Tibial nerve (tissue), 4 donors: ENCODE measurements at regions not wholly inside any gene's neighbourhood (a gene's known extent, or its start where the extent isn't known, plus 50 kb on each side); places are given as distances from the start of the nearest gene placed in this dataset.

Experiments
- DNase-seq, 2 donors: peaks; one replicate each; pipeline ENCODE4 v3.0.0-alpha.2; 2019; ENCODE audit warnings: low spot score in 2 of 2
- H3K27ac ChIP-seq, 4 donors: fragments of 200-600 bp; sonication (generic) in 3 of 4; one replicate each; pipeline ENCODE4 v1.5.1; 2017 to 2019; ENCODE audit warnings: mild to moderate bottlenecking in 1 of 4
- H3K27me3 ChIP-seq, 2 donors: fragments of 200-600 bp; sonication (generic) in 1 of 2; one replicate each; pipeline versions ENCODE4 v1.5.1 to v1.6.0; 2017 to 2019
- H3K36me3 ChIP-seq, 3 donors: fragments of 200-600 bp; sonication (generic); one replicate each; pipeline ENCODE4 v1.5.1; 2018 to 2019
- H3K4me1 ChIP-seq, 4 donors: fragments of 200-600 bp; sonication (generic) in 3 of 4; one replicate each; pipeline ENCODE4 v1.5.1; 2017 to 2019
- H3K4me3 ChIP-seq, 4 donors: fragments of 200-600 bp; sonication (generic) in 3 of 4; one replicate each; pipeline ENCODE4 v1.5.1; 2017 to 2019; ENCODE audit warnings: mild to moderate bottlenecking in 1 of 4, moderate library complexity in 1 of 4
- H3K9me3 ChIP-seq, 4 donors: fragments of 200-600 bp; sonication (generic) in 3 of 4; one replicate each; pipeline ENCODE4 v1.5.1; 2017 to 2019
- EP300 ChIP-seq, 2 donors: sonication (generic); formaldehyde crosslinking; IDR thresholded peaks; one replicate each; pipeline ENCODE4 v1.6.1; 2017; ENCODE audit warnings: antibody characterized with exemption in 2 of 2, mild to moderate bottlenecking in 1 of 2
- POLR2A ChIP-seq, 2 donors: fragments of 450-650 bp; IDR thresholded peaks; one replicate each; pipeline ENCODE4 v1.6.1; 2017; ENCODE audit warnings: antibody characterized with exemption in 2 of 2, mild to moderate bottlenecking in 2 of 2, moderate library complexity in 2 of 2
- WGBS, 2 donors: methylation state at CpG; one replicate each; pipeline ENCODE4 v1.1.5; 2018; 5-methylcytosine and 5-hydroxymethylcytosine counted together
- TF ChIP-seq, protein P1 (sequence below), 5 experiments: fragments of 200-600 bp in 3 of 5; fragments of 450-650 bp in 2 of 5; sonication (generic) in 3 of 5; IDR thresholded peaks; one replicate each; pipeline ENCODE4 v1.5.1; 2016 to 2019; ENCODE audit warnings: antibody characterized with exemption in 5 of 5, mild to moderate bottlenecking in 3 of 5, moderate library complexity in 2 of 5

DNA sequence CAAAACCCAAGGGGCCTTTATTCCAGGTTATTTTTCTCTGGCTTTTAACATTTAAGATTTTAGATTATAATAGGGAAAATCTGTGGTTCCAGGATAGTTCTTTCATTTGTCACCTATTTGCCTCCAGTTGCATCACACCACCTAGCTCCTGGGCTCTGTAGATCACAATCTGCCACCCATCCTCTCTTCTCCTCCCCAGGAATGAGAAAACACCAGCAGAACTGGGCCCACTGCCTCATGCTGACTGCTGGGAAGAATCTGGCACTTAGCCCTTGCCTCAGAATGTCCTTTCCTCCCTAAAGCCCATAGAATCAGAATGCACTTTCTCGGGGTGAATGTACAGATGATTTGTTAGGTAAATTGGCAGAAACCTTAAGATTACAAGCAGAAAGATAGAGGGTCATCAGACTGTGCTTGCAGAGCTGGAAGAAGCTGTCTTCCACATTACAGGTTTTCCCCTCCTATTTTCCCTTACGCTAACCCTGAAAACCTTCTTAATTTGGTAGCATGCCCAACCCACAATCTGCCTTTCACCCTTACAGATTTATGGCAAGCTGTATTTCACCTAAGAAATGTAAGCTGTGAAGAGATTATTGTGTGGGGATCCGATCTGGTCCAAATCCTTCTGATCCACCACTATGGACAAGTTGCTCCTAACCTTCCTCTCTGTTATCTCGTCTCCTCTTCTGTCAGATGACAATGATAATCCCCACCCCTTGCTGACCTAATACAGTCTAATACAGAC is 72.6 kb downstream of the LRRC30 start:
- DNase-seq: no peak
- H3K27ac ChIP-seq: no peak overlapping the region
- H3K9me3 ChIP-seq: peaks cover 0 to 22% (median 4%) of the 10 kb centered on the region in 4 donors
- no peaks in the 10 kb centered on the region for H3K36me3 ChIP-seq
- 63 to 70% methylated on average over 4 of the region's 4 CpGs for WGBS, 2 donors
- H3K27me3 ChIP-seq: no peaks in the 10 kb centered on the region
- TF ChIP-seq EP300 (IDR thresholded peaks at IDR 0.05): no peak
- no peak for TF ChIP-seq POLR2A (IDR thresholded peaks at IDR 0.05)
- TF ChIP-seq, protein P1, sequence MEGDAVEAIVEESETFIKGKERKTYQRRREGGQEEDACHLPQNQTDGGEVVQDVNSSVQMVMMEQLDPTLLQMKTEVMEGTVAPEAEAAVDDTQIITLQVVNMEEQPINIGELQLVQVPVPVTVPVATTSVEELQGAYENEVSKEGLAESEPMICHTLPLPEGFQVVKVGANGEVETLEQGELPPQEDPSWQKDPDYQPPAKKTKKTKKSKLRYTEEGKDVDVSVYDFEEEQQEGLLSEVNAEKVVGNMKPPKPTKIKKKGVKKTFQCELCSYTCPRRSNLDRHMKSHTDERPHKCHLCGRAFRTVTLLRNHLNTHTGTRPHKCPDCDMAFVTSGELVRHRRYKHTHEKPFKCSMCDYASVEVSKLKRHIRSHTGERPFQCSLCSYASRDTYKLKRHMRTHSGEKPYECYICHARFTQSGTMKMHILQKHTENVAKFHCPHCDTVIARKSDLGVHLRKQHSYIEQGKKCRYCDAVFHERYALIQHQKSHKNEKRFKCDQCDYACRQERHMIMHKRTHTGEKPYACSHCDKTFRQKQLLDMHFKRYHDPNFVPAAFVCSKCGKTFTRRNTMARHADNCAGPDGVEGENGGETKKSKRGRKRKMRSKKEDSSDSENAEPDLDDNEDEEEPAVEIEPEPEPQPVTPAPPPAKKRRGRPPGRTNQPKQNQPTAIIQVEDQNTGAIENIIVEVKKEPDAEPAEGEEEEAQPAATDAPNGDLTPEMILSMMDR (IDR thresholded peaks at IDR 0.05): no peak
- no peak overlapping the region for H3K4me3 ChIP-seq
- H3K4me1 ChIP-seq: no peaks in the 10 kb centered on the region

DNA sequence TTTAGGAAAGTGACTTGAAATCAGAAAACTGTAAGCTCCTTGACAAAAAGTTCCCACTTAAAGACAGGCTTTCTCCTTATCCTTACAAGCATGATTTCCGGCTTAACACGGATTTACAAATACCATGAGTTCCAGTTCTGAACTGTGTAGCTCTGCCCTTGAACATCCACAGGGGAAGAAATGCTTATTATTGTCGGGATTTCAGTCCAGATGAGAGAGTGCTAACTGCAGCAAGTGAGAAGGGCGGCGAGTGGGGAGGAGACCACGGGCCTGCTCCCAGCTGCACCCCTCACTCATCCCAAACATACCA is 73.1 kb downstream of the LRRC30 start:
- H3K27ac ChIP-seq: no peak overlapping the region
- H3K36me3 ChIP-seq: no peaks in the 10 kb centered on the region

DNA sequence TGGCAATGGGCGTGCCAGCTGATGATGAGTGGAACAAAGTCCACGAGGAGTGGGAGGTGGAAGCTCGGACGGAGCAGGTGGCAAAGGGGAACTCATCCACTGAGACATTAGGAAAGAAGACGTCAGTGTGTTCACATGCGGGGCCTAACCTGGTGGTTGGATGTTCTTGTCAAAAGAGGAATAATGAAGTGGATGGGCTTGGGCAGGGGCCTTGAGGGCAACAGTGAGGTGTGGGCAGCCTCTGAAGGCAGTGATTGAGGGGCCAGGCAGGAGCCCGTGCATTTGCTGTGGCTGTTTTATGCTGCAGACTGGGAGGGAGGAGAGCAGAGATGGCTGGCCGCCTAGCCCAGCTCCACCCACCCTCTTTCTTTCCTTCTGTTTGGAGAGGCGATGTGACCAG is 74.5 kb downstream of the LRRC30 start:
- H3K27me3 ChIP-seq: no peaks in the 10 kb centered on the region
- H3K4me3 ChIP-seq: no peak overlapping the region
- 82 to 84% methylated on average over 9 of the region's 9 CpGs for WGBS, 2 donors
- no peaks in the 10 kb centered on the region for H3K4me1 ChIP-seq
- H3K9me3 ChIP-seq: peaks cover 0 to 6% (median 0%) of the 10 kb centered on the region in 4 donors
- H3K27ac ChIP-seq: no peak overlapping the region
- no peaks in the 10 kb centered on the region for H3K36me3 ChIP-seq
- TF ChIP-seq EP300 (IDR thresholded peaks at IDR 0.05): no peak
- TF ChIP-seq, protein P1 (IDR thresholded peaks at IDR 0.05): no peak
- no peak for TF ChIP-seq POLR2A (IDR thresholded peaks at IDR 0.05)
- DNase-seq: no peak

More for the DNA sequence above, 73.1 kb downstream of the LRRC30 start:
- TF ChIP-seq EP300 (IDR thresholded peaks at IDR 0.05) (no peak), POLR2A (IDR thresholded peaks at IDR 0.05) (no peak)
- TF ChIP-seq, protein P1 (IDR thresholded peaks at IDR 0.05): no peak
- 61 to 67% methylated on average over 6 of the region's 6 CpGs for WGBS, 2 donors
- no peaks in the 10 kb centered on the region for H3K4me1 ChIP-seq
- no peaks in the 10 kb centered on the region for H3K27me3 ChIP-seq
- no peak overlapping the region for H3K4me3 ChIP-seq
- peaks cover 0 to 20% (median 2%) of the 10 kb centered on the region in 4 donors for H3K9me3 ChIP-seq
- no peak for DNase-seq

DNA sequence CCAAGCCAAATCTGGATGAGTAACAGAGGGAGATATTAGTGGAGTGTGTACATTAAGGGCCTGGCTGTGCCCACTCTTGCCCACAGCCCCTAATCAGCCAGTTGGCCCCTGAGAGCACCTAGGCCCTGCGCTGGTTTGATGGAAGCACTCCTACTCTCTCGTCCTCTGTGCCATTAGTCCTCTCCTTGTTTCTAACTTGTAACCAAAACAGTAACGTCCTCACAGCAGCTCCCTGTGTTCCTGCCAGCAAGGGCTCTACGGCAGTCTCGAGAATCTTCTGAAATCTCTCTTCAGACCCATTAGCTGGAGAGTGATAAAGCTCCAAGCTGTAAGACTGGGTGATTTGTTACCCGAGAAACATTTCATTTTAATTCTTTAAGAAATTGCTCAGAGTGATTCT is 76.1 kb downstream of the LRRC30 start:
- Histone ChIP-seq H3K27ac (no peak overlapping the region), H3K4me1 (no peaks in the 10 kb centered on the region), H3K36me3 (no peaks in the 10 kb centered on the region), H3K27me3 (no peaks in the 10 kb centered on the region), H3K4me3 (no peak overlapping the region), H3K9me3 (peaks cover 0 to 7% (median 0%) of the 10 kb centered on the region in 4 donors)
- 49 to 50% methylated on average over 6 of the region's 6 CpGs for WGBS, 2 donors
- no peak for TF ChIP-seq EP300 (IDR thresholded peaks at IDR 0.05)
- no peak for DNase-seq

DNA sequence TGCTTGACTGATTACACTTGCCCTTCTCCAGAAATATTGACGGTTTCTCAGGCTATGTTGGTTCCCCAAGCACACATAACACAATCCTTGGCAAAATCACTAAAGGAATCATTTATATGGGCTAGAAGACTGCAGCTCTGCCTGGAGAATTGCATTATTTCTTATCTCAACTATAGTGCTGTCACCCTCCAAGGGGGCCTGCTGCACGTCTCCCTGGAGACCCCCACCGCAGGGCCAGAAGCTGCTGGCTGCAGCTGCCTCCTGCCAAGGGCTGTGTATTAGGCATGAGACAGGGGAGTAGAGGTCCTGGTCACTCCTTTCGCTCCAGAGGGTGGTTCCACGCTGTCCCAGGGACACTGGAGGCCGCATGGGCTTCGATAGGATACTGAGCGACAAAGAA is 76.6 kb downstream of the LRRC30 start:
- DNase-seq: no peak
- TF ChIP-seq POLR2A (IDR thresholded peaks at IDR 0.05) (no peak), EP300 (IDR thresholded peaks at IDR 0.05) (no peak)
- TF ChIP-seq, protein P1 (IDR thresholded peaks at IDR 0.05): no peak
- H3K9me3 ChIP-seq: peaks cover 0 to 10% (median 0%) of the 10 kb centered on the region in 4 donors
- no peak overlapping the region for H3K27ac ChIP-seq
- no peaks in the 10 kb centered on the region for H3K36me3 ChIP-seq
- H3K27me3 ChIP-seq: no peaks in the 10 kb centered on the region
- H3K4me3 ChIP-seq: no peak overlapping the region
- no peaks in the 10 kb centered on the region for H3K4me1 ChIP-seq
- 70 to 77% methylated on average over 8 of the region's 8 CpGs for WGBS, 2 donors
